GM12874 (cell line): ENCODE measurements at regions not wholly inside any gene's neighbourhood (a gene's known extent, or its start where the extent isn't known, plus 50 kb on each side); places are given as distances from the start of the nearest gene placed in this dataset.

Experiments used
- TF ChIP-seq, protein P1 (sequence below): IDR thresholded peaks from 2 replicates; pipeline ENCODE4 v1.5.1; 2011; ENCODE audit warnings: low read depth, mild to moderate bottlenecking, control low read depth, low read length, moderate library complexity; ENCODE audit not compliant: insufficient read depth

DNA sequence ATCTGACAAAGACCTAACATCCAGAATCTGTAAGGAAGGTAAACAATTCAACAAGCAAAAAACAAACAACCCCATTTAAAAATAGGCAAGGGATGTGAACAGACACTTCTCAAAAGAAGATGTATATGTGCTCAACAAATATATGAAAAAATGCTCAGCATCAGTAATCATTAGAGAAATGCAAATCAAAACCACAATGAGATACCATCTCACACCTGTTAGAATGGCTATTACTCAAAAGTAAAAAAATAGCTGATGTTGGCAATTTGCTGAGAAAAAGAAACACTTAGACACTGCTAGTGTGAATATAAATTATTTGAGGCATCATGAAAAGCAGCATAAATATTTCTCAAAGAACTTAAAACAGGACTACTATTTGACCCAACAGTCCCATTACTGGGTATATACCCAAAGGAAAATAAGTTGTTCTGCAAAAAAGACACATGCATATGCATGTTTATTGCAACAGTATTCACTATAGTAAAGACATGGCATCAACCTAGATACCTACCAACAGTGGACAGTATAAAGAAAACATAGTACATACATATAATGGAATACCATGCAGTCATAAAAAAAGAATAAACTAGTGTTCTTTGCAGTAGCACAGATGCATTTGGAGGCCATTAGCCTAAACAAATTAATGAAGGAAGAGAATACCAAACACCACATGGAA, 980.1 kb downstream of the KCNMA1 start:
- TF ChIP-seq, protein P1, sequence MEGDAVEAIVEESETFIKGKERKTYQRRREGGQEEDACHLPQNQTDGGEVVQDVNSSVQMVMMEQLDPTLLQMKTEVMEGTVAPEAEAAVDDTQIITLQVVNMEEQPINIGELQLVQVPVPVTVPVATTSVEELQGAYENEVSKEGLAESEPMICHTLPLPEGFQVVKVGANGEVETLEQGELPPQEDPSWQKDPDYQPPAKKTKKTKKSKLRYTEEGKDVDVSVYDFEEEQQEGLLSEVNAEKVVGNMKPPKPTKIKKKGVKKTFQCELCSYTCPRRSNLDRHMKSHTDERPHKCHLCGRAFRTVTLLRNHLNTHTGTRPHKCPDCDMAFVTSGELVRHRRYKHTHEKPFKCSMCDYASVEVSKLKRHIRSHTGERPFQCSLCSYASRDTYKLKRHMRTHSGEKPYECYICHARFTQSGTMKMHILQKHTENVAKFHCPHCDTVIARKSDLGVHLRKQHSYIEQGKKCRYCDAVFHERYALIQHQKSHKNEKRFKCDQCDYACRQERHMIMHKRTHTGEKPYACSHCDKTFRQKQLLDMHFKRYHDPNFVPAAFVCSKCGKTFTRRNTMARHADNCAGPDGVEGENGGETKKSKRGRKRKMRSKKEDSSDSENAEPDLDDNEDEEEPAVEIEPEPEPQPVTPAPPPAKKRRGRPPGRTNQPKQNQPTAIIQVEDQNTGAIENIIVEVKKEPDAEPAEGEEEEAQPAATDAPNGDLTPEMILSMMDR: no peak

- TF ChIP-seq, protein P1: no peak
These were observed 986.5 kb downstream of the KCNMA1 start for GRCh38 chr10:76651154-76651553.

GRCh38 chr10:76649723-76650127, 987.9 kb downstream of the KCNMA1 start:
- TF ChIP-seq, protein P1: no peak

DNA sequence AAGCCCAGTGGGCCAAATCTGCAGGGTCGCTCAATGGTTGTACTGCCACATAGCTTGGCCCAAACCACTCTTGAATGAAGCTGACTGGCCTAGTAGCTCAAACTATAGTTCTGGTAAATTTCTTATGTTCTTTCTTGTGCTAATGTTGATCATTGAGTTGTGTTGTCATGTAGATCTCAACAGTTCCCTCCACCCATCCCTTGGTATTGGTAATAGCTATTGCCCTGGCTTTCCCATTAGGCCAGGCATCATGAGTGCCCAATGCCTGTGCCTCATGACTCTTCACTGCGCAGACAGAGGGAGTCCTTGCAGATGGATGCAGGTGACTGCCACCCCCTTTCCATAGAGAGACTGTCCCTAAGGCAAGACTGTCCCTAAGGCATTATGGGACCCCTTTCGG, 988.4 kb downstream of the KCNMA1 start:
- TF ChIP-seq, protein P1: no peak

- TF ChIP-seq, protein P1: no peak
These were observed 990.3 kb downstream of the KCNMA1 start for GRCh38 chr10:76647301-76647700.

GRCh38 chr10:76645341-76645740, 992.3 kb downstream of the KCNMA1 start:
- TF ChIP-seq, protein P1: no peak

DNA sequence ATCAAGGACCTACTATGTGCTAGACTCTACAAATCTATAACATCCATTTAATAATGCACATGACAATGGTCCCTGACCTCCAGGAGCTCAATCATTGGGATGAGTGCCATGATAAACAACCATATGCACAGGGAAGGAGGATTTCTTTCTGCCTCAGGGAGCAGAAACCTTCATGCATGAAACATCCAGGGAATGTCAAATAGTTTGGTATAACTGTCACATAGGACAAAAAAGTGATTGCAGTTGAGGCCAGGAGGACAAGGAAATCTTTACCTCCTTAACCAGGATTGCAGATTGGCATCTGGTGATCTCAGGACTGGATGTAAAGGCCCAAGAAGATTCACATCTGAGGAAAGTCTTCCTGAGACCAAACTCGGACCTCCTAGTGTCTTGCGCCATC, 993.1 kb downstream of the KCNMA1 start:
- TF ChIP-seq, protein P1: no peak
